KMS-11 (cell line): ENCODE measurements at regions not wholly inside any gene's neighbourhood (a gene's known extent, or its start where the extent isn't known, plus 50 kb on each side); places are given as distances from the start of the nearest gene placed in this dataset.

Source experiments
- H2AFZ ChIP-seq: fragments of 200-600 bp; sonication (generic); 2 replicates; pipeline ENCODE4 v1.6.1; 2016; ENCODE audit warnings: antibody characterized with exemption, mixed run types, low read depth
- H3K27ac ChIP-seq: fragments of 200-600 bp; sonication (generic); 2 replicates; pipeline ENCODE4 v1.6.1; 2016; ENCODE audit warnings: mild to moderate bottlenecking, mixed run types
- H3K27me3 ChIP-seq: fragments of 200-600 bp; sonication (generic); 2 replicates; pipeline ENCODE4 v1.6.1; 2017; ENCODE audit warnings: mild to moderate bottlenecking, low read depth, mixed run types, moderate library complexity; ENCODE audit not compliant: insufficient read depth
- H3K36me3 ChIP-seq: fragments of 200-600 bp; sonication (generic); 2 replicates; pipeline ENCODE4 v1.6.1; 2017; ENCODE audit warnings: mild to moderate bottlenecking, mixed run types; ENCODE audit not compliant: insufficient read depth
- H3K4me1 ChIP-seq: fragments of 200-600 bp; sonication (generic); 2 replicates; pipeline ENCODE4 v1.6.1; 2016; ENCODE audit warnings: mild to moderate bottlenecking, low read depth, mixed run types; ENCODE audit not compliant: poor library complexity, severe bottlenecking
- H3K4me2 ChIP-seq: fragments of 200-600 bp; sonication (generic); 2 replicates; pipeline ENCODE4 v1.7.0; 2016; ENCODE audit warnings: mild to moderate bottlenecking, mixed run types
- H3K4me3 ChIP-seq: fragments of 200-600 bp; sonication (generic); IDR thresholded peaks from 2 replicates; pipeline ENCODE4 v1.6.1; 2017; ENCODE audit warnings: low read depth, low read length, mixed read lengths; ENCODE audit not compliant: insufficient read depth
- H3K79me2 ChIP-seq: fragments of 200-600 bp; sonication (generic); 2 replicates; pipeline ENCODE4 v1.6.1; 2016; ENCODE audit warnings: low read depth, mixed run types; ENCODE audit not compliant: insufficient read depth
- H3K9ac ChIP-seq: fragments of 200-600 bp; sonication (generic); 2 replicates; pipeline ENCODE4 v1.6.1; 2016; ENCODE audit warnings: mild to moderate bottlenecking, mixed run types
- H4K20me1 ChIP-seq: fragments of 200-600 bp; sonication (generic); 2 replicates; pipeline ENCODE4 v1.6.1; 2016; ENCODE audit warnings: mild to moderate bottlenecking, mixed run types; ENCODE audit not compliant: insufficient read depth
- CTCF ChIP-seq: fragments of 200-600 bp; sonication (generic); conservative IDR thresholded peaks from 2 replicates; pipeline ENCODE4 v1.6.1; 2017; ENCODE audit warnings: low read depth, mild to moderate bottlenecking, antibody characterized with exemption, low read length, moderate library complexity, mixed read lengths

- Histone ChIP-seq H3K36me3 (no peaks in the 10 kb centered on the region), H2AFZ (no peak overlapping the region), H3K4me2 (no peak overlapping the region), H3K27ac (no peak overlapping the region), H3K4me3 (no peak overlapping the region), H3K4me1 (peaks cover 20% of the 10 kb centered on the region), H3K9ac (no peak overlapping the region), H3K27me3 (no peaks in the 10 kb centered on the region), H4K20me1 (no peaks in the 10 kb centered on the region), H3K79me2 (no peaks in the 10 kb centered on the region)
- TF ChIP-seq CTCF, result no peak
These were observed 71.1 kb upstream of the PHOX2B start for GRCh38 chr4:41819621-41820020.

- Histone ChIP-seq H3K9ac (no peak overlapping the region), H3K79me2 (no peaks in the 10 kb centered on the region), H3K4me2 (no peak overlapping the region), H3K27ac (no peak overlapping the region), H3K4me3 (no peak overlapping the region), H4K20me1 (no peaks in the 10 kb centered on the region), H3K4me1 (peaks cover 7% of the 10 kb centered on the region), H3K36me3 (no peaks in the 10 kb centered on the region), H2AFZ (no peak overlapping the region), H3K27me3 (no peaks in the 10 kb centered on the region)
- TF ChIP-seq CTCF, result no peak
These were observed 66.9 kb upstream of the PHOX2B start for GRCh38 chr4:41815473-41815872.

GRCh38 chr4:41814565-41814964 lies 66.0 kb upstream of the PHOX2B start:
- Histone ChIP-seq H3K4me1 (no peaks in the 10 kb centered on the region), H3K4me2 (no peak overlapping the region), H3K36me3 (no peaks in the 10 kb centered on the region), H3K4me3 (no peak overlapping the region), H4K20me1 (no peaks in the 10 kb centered on the region), H3K27ac (no peak overlapping the region), H2AFZ (no peak overlapping the region), H3K9ac (no peak overlapping the region), H3K27me3 (no peaks in the 10 kb centered on the region), H3K79me2 (no peaks in the 10 kb centered on the region)
- no peak for TF ChIP-seq CTCF

GRCh38 chr4:41806807-41807206 lies 58.3 kb upstream of the PHOX2B start:
- H3K27ac ChIP-seq, result no peak overlapping the region
- H3K4me1 ChIP-seq, result no peaks in the 10 kb centered on the region
- no peak overlapping the region for H3K4me2 ChIP-seq
- H3K79me2 ChIP-seq, result no peaks in the 10 kb centered on the region
- no peak overlapping the region for H3K4me3 ChIP-seq
- no peaks in the 10 kb centered on the region for H3K27me3 ChIP-seq
- no peak overlapping the region for H2AFZ ChIP-seq
- no peak overlapping the region for H3K9ac ChIP-seq
- no peaks in the 10 kb centered on the region for H4K20me1 ChIP-seq
- H3K36me3 ChIP-seq, result no peaks in the 10 kb centered on the region
- TF ChIP-seq CTCF, result no peak

- TF ChIP-seq CTCF, result no peak
These were observed 54.1 kb upstream of the PHOX2B start for GRCh38 chr4:41802590-41802989.

More at GRCh38 chr4:41802590-41802989, 54.1 kb upstream of the PHOX2B start:
- Histone ChIP-seq H3K9ac (no peak overlapping the region), H3K79me2 (no peaks in the 10 kb centered on the region), H3K36me3 (no peaks in the 10 kb centered on the region), H3K4me2 (no peak overlapping the region), H3K27me3 (no peaks in the 10 kb centered on the region), H3K27ac (no peak overlapping the region), H2AFZ (no peak overlapping the region), H3K4me3 (no peak overlapping the region), H4K20me1 (no peaks in the 10 kb centered on the region), H3K4me1 (no peaks in the 10 kb centered on the region)
